KMS-11 (cell line): ENCODE measurements at regions not wholly inside any gene's neighbourhood (a gene's known extent, or its start where the extent isn't known, plus 50 kb on each side); places are given as distances from the start of the nearest gene placed in this dataset.

ENCODE experiments used
- H2AFZ ChIP-seq: fragments of 200-600 bp; sonication (generic); 2 replicates; pipeline ENCODE4 v1.6.1; 2016; ENCODE audit warnings: antibody characterized with exemption, mixed run types, low read depth
- H3K27ac ChIP-seq: fragments of 200-600 bp; sonication (generic); 2 replicates; pipeline ENCODE4 v1.6.1; 2016; ENCODE audit warnings: mild to moderate bottlenecking, mixed run types
- H3K27me3 ChIP-seq: fragments of 200-600 bp; sonication (generic); 2 replicates; pipeline ENCODE4 v1.6.1; 2017; ENCODE audit warnings: mild to moderate bottlenecking, low read depth, mixed run types, moderate library complexity; ENCODE audit not compliant: insufficient read depth
- H3K36me3 ChIP-seq: fragments of 200-600 bp; sonication (generic); 2 replicates; pipeline ENCODE4 v1.6.1; 2017; ENCODE audit warnings: mild to moderate bottlenecking, mixed run types; ENCODE audit not compliant: insufficient read depth
- H3K4me1 ChIP-seq: fragments of 200-600 bp; sonication (generic); 2 replicates; pipeline ENCODE4 v1.6.1; 2016; ENCODE audit warnings: mild to moderate bottlenecking, low read depth, mixed run types; ENCODE audit not compliant: poor library complexity, severe bottlenecking
- H3K4me2 ChIP-seq: fragments of 200-600 bp; sonication (generic); 2 replicates; pipeline ENCODE4 v1.7.0; 2016; ENCODE audit warnings: mild to moderate bottlenecking, mixed run types
- H3K4me3 ChIP-seq: fragments of 200-600 bp; sonication (generic); IDR thresholded peaks from 2 replicates; pipeline ENCODE4 v1.6.1; 2017; ENCODE audit warnings: low read depth, low read length, mixed read lengths; ENCODE audit not compliant: insufficient read depth
- H3K79me2 ChIP-seq: fragments of 200-600 bp; sonication (generic); 2 replicates; pipeline ENCODE4 v1.6.1; 2016; ENCODE audit warnings: low read depth, mixed run types; ENCODE audit not compliant: insufficient read depth
- H3K9ac ChIP-seq: fragments of 200-600 bp; sonication (generic); 2 replicates; pipeline ENCODE4 v1.6.1; 2016; ENCODE audit warnings: mild to moderate bottlenecking, mixed run types
- H4K20me1 ChIP-seq: fragments of 200-600 bp; sonication (generic); 2 replicates; pipeline ENCODE4 v1.6.1; 2016; ENCODE audit warnings: mild to moderate bottlenecking, mixed run types; ENCODE audit not compliant: insufficient read depth
- CTCF ChIP-seq: fragments of 200-600 bp; sonication (generic); conservative IDR thresholded peaks from 2 replicates; pipeline ENCODE4 v1.6.1; 2017; ENCODE audit warnings: low read depth, mild to moderate bottlenecking, antibody characterized with exemption, low read length, moderate library complexity, mixed read lengths

DNA sequence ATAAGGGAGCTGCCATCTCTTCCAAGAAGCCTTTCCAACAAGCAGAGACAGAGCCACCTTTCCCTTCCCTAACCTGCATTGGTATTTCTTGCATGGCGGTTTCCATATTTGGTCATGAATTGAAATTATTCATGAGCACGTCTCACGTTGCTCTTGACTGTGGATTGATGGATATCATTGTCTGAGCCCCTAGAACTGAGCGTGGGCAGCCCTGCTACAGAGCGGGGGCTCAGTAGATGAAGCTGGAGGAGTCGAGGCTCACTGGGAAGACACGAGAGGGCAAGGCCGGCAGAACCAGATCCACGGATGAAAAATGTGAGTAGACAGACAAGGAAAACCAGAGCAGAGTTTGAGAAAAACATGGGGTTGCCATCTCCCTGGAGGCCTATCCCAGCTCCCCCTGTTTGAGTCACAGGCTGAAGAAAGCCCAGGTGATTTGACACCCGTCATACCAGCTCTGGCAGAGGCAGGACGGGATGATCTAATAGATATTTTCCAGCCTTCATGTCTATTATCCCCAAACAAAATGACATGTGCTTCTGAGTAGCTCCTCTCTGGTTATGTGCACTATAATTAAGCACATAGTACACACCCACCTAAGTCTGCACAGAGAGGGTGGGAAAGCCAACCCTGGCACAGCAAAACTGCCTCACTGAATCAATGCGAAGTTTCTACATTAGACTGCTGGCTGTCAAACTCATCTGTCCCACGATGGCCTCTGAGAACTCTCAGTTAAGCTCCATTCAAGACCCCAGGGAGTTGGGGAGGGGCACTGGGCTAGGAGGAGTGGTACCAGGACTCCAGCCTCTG is 363.5 kb upstream of the KLHL29 start:
- Histone ChIP-seq H3K79me2 (no peaks in the 10 kb centered on the region), H3K4me1 (no peaks in the 10 kb centered on the region), H4K20me1 (no peaks in the 10 kb centered on the region), H3K4me2 (no peak overlapping the region), H3K4me3 (no peak overlapping the region), H2AFZ (no peak overlapping the region), H3K27me3 (no peaks in the 10 kb centered on the region), H3K27ac (no peak overlapping the region), H3K9ac (no peak overlapping the region), H3K36me3 (no peaks in the 10 kb centered on the region)
- no peak for TF ChIP-seq CTCF

DNA sequence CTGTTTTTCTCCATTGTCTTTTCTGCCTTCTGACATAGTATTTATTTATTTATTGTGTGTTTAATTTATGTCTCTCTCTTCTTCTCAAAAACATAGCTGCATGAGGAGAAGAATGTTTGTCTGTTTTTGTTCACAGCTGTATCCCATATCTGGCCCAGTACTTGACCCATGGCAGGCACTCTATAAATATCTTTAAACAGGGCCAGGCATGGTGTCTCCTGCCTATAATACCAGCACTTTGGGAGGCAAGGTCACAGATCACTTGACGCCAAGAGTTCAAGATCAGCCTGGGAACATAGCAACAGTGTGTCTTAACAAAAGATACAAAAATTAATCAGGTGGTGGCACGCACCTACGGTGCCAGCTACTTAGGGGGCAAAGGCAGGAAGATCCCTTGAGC is 361.3 kb upstream of the KLHL29 start:
- no peaks in the 10 kb centered on the region for H3K79me2 ChIP-seq
- no peaks in the 10 kb centered on the region for H4K20me1 ChIP-seq
- H3K36me3 ChIP-seq: no peaks in the 10 kb centered on the region
- no peaks in the 10 kb centered on the region for H3K27me3 ChIP-seq
- no peak overlapping the region for H2AFZ ChIP-seq
- no peak for TF ChIP-seq CTCF
- H3K4me2 ChIP-seq: no peak overlapping the region
- no peak overlapping the region for H3K27ac ChIP-seq
- no peak overlapping the region for H3K9ac ChIP-seq
- no peak overlapping the region for H3K4me3 ChIP-seq
- H3K4me1 ChIP-seq: no peaks in the 10 kb centered on the region

DNA sequence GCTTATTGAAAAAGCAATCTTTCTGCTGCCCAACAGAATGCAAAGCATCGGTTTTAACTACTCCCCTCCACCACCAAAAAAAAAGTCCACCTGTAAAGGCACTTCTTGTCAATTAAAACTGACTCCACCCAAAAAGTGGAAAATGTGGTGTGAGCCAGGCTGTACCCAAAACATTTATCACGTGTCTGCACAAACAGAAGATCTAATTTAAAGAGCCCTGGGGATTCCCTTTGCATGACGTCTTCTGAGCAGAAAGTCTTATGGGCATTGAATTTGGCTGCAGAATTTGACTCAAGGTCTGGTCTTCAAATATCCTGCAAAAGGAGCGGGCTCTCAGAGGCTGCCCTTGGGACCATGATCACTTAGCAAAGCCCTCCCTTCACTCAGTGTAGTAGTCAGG is 358.3 kb upstream of the KLHL29 start:
- TF ChIP-seq CTCF: no peak
- Histone ChIP-seq H4K20me1 (no peaks in the 10 kb centered on the region), H3K4me1 (no peaks in the 10 kb centered on the region), H3K79me2 (no peaks in the 10 kb centered on the region), H3K27me3 (no peaks in the 10 kb centered on the region), H3K9ac (no peak overlapping the region), H2AFZ (no peak overlapping the region), H3K4me2 (no peak overlapping the region), H3K27ac (no peak overlapping the region), H3K4me3 (no peak overlapping the region), H3K36me3 (no peaks in the 10 kb centered on the region)

DNA sequence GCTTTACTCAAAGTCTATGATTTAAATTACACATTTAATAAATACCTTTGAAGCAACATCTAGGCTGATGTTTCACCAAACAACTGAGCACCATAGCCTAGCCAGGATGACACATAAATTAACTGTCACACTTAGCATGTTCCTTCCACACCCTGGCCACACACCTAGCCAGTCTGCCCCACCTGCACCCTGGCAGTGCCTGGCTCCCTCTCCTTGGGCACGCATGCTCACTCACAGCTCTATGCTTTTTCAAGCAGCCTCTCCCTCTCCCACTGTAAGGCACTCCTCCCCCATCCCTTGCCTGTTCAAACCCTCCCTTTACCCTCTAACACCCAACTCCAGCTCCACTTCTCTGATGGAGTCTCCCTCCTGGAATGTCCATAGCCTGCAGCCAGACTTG is 357.6 kb upstream of the KLHL29 start:
- Histone ChIP-seq H3K36me3 (no peaks in the 10 kb centered on the region), H4K20me1 (no peaks in the 10 kb centered on the region), H3K4me3 (no peak overlapping the region), H3K9ac (no peak overlapping the region), H3K27ac (no peak overlapping the region), H3K79me2 (no peaks in the 10 kb centered on the region), H3K4me1 (no peaks in the 10 kb centered on the region), H3K27me3 (no peaks in the 10 kb centered on the region), H2AFZ (no peak overlapping the region), H3K4me2 (no peak overlapping the region)
- no peak for TF ChIP-seq CTCF
